CD4-positive, alpha-beta memory T cell (primary cell): ENCODE measurements at regions not wholly inside any gene's neighbourhood (a gene's known extent, or its start where the extent isn't known, plus 50 kb on each side); places are given as distances from the start of the nearest gene placed in this dataset.

Experiments used
- CTCF ChIA-PET: fragments of 350-600 bp; sonication (Branson Sonifier 250); formaldehyde crosslinking; loops from one replicate; lab custom pipeline; 2021; ENCODE audit warnings: inconsistent platforms; ENCODE audit not compliant: partially characterized antibody; lab: Charles Lee
- POLR2A ChIA-PET: fragments of 350-600 bp; sonication (Branson Sonifier 250); formaldehyde crosslinking; loops from one replicate; lab custom pipeline; 2021; ENCODE audit not compliant: partially characterized antibody; lab: Charles Lee
- DNase-seq, 5 donors: peaks; one replicate each; pipeline versions ENCODE4 v3.0.0 to v3.0.0-alpha.2; 2020 to 2022; ENCODE audit warnings: mixed read lengths in 1 of 5
- H3K27ac ChIP-seq: one replicate; pipeline ENCODE4 v1.7.0; 2013; ENCODE audit warnings: low read depth, low read length
- H3K27me3 ChIP-seq: 2 replicates; pipeline ENCODE4 v1.7.0; 2013; ENCODE audit warnings: mild to moderate bottlenecking, low read length, moderate library complexity; ENCODE audit not compliant: insufficient read depth
- H3K36me3 ChIP-seq: 2 replicates; pipeline ENCODE4 v1.7.0; 2013; ENCODE audit warnings: mild to moderate bottlenecking, low read length, moderate library complexity; ENCODE audit not compliant: insufficient read depth
- H3K4me1 ChIP-seq: 2 replicates; pipeline ENCODE4 v1.7.0; 2013; ENCODE audit warnings: mild to moderate bottlenecking, low read length, moderate library complexity; ENCODE audit not compliant: insufficient read depth
- H3K4me3 ChIP-seq, 2 donors: one replicate each; pipeline ENCODE4 v1.7.0; 2013; ENCODE audit warnings: low read length in 2 of 2, mild to moderate bottlenecking in 1 of 2
- H3K9me3 ChIP-seq, 2 donors: one replicate each; pipeline ENCODE4 v1.7.0; 2013; ENCODE audit warnings: low read length in 2 of 2, control low read depth in 1 of 2; ENCODE audit not compliant: control insufficient read depth in 1 of 2
- H3K27ac Mint-ChIP-seq, 7 donors: one replicate each; pipeline ENCODE4 v1.8.0; 2020 to 2021; ENCODE audit warnings: mixed read lengths in 7 of 7, mild to moderate bottlenecking in 6 of 7, inconsistent platforms in 3 of 7, moderate library complexity in 3 of 7
- H3K27me3 Mint-ChIP-seq, 2 donors: one replicate each; pipeline ENCODE4 v1.8.0; 2020 to 2021; ENCODE audit warnings: mixed read lengths in 2 of 2
- H3K36me3 Mint-ChIP-seq, 2 donors: one replicate each; pipeline ENCODE4 v1.8.0; 2020 to 2021; ENCODE audit warnings: mixed read lengths in 2 of 2, inconsistent platforms in 1 of 2, mild to moderate bottlenecking in 1 of 2
- H3K4me1 Mint-ChIP-seq, 4 donors: one replicate each; pipeline ENCODE4 v1.8.0; 2020 to 2021; ENCODE audit warnings: mixed read lengths in 4 of 4, mild to moderate bottlenecking in 1 of 4
- H3K4me3 Mint-ChIP-seq, 8 donors: one replicate each; pipeline ENCODE4 v1.8.0; 2020 to 2021; ENCODE audit warnings: mixed read lengths in 8 of 8, mild to moderate bottlenecking in 7 of 8, moderate library complexity in 6 of 8, inconsistent platforms in 3 of 8
- H3K9me3 Mint-ChIP-seq, 8 donors: one replicate each; pipeline ENCODE4 v1.8.0; 2020 to 2021; ENCODE audit warnings: mixed read lengths in 8 of 8, mild to moderate bottlenecking in 5 of 8, inconsistent platforms in 3 of 8, moderate library complexity in 1 of 8
- intact Hi-C: fragments of 100-400 bp; cut with micrococcal nuclease; formaldehyde crosslinking; loops from one replicate; pipeline ENCODE4 v1.15.1; 2023

DNA sequence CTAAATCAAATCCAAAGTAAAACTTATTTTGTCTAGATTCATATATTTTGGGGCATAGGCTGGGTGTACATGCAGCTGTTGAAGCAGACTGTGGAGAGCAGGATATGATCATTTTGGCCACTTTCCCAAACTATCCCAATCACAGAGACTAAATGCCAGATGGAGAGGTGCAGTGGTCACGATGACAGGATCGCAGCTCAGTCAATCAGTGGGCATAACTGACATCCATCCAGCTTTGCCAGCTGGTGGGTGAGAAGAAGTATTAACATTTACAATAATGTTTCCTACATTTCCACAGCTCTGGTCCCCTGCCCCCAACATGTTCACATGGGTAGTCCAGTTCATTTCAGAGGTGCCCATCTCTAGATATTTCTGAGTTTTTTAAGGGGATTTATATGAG is 255.5 kb upstream of the SESN3 start:
- Histone ChIP-seq H3K9me3 (no peaks in the 10 kb centered on the region), H3K4me3 (no peak overlapping the region), H3K4me1 (no peaks in the 10 kb centered on the region), H3K27me3 (no peaks in the 10 kb centered on the region), H3K36me3 (no peaks in the 10 kb centered on the region), H3K27ac (no peak overlapping the region)
- CTCF ChIA-PET: interaction anchor here (2.7 kb wide), 1 partner anchor 8 kb away, joined by 8 read pairs; no protein-coding TSS in a partner anchor
- Mint-ChIP-seq H3K4me1 (no peaks in the 10 kb centered on the region), H3K36me3 (no peaks in the 10 kb centered on the region), H3K9me3 (peaks cover 0 to 5% (median 3%) of the 10 kb centered on the region in 8 donors), H3K27me3 (no peaks in the 10 kb centered on the region), H3K4me3 (no peak overlapping the region), H3K27ac (no peak overlapping the region)
- POLR2A ChIA-PET: no interaction called here
- no peak for DNase-seq
- intact Hi-C loops: no loop called here

DNA sequence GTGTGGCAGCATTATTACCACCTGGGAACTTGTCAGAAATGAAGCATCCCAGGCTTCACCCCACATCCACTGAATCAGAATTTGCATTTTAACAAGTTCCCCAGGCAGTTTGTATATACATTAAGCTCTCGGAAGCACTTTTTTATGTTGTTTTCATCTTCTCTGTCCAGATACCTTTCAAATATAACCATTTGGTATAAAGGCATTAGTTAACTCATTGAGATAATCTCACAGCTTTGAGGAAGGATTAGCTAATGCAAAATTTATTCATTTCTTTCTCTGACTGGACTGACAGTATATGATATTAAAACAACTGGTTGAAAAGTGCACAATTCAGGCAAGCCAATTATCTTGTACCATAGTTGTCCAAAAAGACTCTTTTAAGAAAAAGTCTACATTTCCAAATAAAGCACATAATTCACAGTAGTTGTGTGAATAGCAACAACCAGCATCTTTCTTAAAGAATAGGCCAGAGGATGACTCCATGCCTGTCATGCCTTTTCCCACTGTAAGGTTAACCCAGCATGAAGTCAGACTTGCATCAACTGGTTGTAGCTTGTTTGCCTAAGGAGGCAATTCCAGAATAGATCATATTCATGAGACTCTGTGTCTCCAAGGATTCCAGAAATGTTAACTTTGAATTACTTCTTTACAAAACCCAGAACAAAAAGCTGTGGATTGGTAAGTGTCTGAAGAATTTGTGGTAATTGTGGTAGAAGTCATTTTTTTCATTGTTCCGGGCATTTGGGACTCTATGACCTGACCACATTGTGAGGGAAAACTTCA is 254.3 kb upstream of the SESN3 start:
- no peaks in the 10 kb centered on the region for H3K9me3 ChIP-seq
- no peak overlapping the region for H3K27ac ChIP-seq
- no peaks in the 10 kb centered on the region for H3K27me3 Mint-ChIP-seq
- H3K27me3 ChIP-seq: no peaks in the 10 kb centered on the region
- intact Hi-C loops: no loop called here
- H3K27ac Mint-ChIP-seq: no peak overlapping the region
- no peak for DNase-seq
- POLR2A ChIA-PET: no interaction called here
- no peaks in the 10 kb centered on the region for H3K4me1 ChIP-seq
- H3K4me3 Mint-ChIP-seq: no peak overlapping the region
- H3K36me3 ChIP-seq: no peaks in the 10 kb centered on the region
- no peak overlapping the region for H3K4me3 ChIP-seq
- CTCF ChIA-PET: no interaction called here
- H3K9me3 Mint-ChIP-seq: peaks cover 0 to 3% (median 0%) of the 10 kb centered on the region in 8 donors
- no peaks in the 10 kb centered on the region for H3K36me3 Mint-ChIP-seq
- H3K4me1 Mint-ChIP-seq: no peaks in the 10 kb centered on the region

DNA sequence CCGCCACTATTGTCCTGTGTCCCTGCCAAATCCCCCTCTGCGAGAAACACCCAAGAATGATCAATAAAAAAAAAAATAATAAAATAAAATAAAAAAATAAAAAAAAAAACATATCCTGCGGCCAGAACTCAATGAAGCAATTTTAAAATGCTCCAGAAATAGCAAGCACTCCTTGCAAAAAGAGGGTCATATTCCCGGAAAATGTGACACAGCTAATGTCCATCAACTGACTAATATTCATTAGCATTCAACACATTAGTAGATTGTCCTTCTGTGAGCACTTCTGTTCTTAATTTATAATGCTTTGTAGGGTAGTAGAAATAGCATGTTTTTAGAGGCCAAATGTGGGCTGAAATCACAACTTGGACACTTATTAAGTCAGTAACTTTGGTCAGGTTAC is 252.3 kb upstream of the SESN3 start:
- no peaks in the 10 kb centered on the region for H3K4me1 Mint-ChIP-seq
- no peaks in the 10 kb centered on the region for H3K36me3 ChIP-seq
- no peaks in the 10 kb centered on the region for H3K4me1 ChIP-seq
- H3K9me3 ChIP-seq: no peaks in the 10 kb centered on the region
- intact Hi-C loops: no loop called here
- ChIA-PET POLR2A (no interaction called here), CTCF (no interaction called here)
- H3K27me3 ChIP-seq: no peaks in the 10 kb centered on the region
- no peak overlapping the region for H3K27ac Mint-ChIP-seq
- no peak for DNase-seq
- no peaks in the 10 kb centered on the region for H3K36me3 Mint-ChIP-seq
- H3K9me3 Mint-ChIP-seq: no peaks in the 10 kb centered on the region
- no peak overlapping the region for H3K4me3 ChIP-seq
- no peak overlapping the region for H3K4me3 Mint-ChIP-seq
- no peaks in the 10 kb centered on the region for H3K27me3 Mint-ChIP-seq
- no peak overlapping the region for H3K27ac ChIP-seq

DNA sequence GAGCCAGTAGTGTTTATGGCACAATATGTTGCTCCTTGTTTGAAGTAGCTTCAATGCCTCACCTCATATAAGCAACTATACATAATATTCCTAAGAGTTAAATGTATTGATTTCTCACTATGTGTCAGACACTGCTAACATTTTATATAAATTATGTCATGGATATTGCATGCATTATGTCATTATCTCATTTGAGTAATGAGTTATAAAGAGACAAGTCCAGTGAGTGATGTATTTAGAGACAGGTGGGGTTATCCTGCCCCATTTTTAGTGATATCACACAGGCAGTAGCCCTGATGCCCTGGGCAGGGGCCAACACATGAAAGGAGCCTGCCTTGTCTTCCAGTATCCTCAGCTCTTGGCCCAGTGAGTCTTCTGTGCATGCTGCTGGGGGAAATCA is 247.0 kb upstream of the SESN3 start:
- Histone ChIP-seq H3K4me1 (no peaks in the 10 kb centered on the region), H3K9me3 (no peaks in the 10 kb centered on the region), H3K27ac (no peak overlapping the region), H3K4me3 (no peak overlapping the region), H3K27me3 (no peaks in the 10 kb centered on the region), H3K36me3 (no peaks in the 10 kb centered on the region)
- H3K4me3 Mint-ChIP-seq: no peak overlapping the region
- DNase-seq: no peak
- no peak overlapping the region for H3K27ac Mint-ChIP-seq
- peaks cover 0 to 6% of the 10 kb centered on the region in 2 donors for H3K36me3 Mint-ChIP-seq
- intact Hi-C loops: no loop called here
- ChIA-PET CTCF (interaction anchor here (1.7 to 2.2 kb wide), 2 partner anchors 10 to 227 kb away, joined by 4 to 8 read pairs; no protein-coding TSS in a partner anchor), POLR2A (interaction anchor here (1.0 to 1.4 kb wide), 2 partner anchors 27 to 227 kb away, joined by 3 read pairs; no protein-coding TSS in a partner anchor)
- no peaks in the 10 kb centered on the region for H3K4me1 Mint-ChIP-seq
- H3K9me3 Mint-ChIP-seq: peaks cover 0 to 4% (median 0%) of the 10 kb centered on the region in 8 donors
- peaks cover 0 to 3% of the 10 kb centered on the region in 2 donors for H3K27me3 Mint-ChIP-seq

DNA sequence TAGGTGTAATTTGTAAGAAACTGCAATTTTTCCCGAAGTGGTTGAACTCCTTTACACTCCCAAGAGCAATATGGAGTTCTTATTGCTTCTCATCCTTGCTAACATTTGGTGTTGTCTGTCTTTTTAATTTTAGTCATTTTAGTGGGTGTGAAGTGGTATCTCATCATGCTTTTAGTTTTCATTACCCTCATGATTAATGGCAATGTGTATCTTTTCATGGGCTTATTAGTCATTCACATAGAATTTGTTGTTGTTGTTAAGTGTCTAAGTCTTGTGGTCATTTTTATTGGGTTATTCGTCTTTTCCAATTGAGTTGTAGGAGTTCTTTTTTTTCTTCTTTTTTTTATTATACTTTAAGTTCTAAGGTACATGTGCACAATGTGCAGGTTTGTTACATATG is 238.3 kb upstream of the SESN3 start:
- Histone ChIP-seq H3K4me3 (no peak overlapping the region), H3K27ac (no peak overlapping the region), H3K36me3 (no peaks in the 10 kb centered on the region), H3K27me3 (no peaks in the 10 kb centered on the region), H3K9me3 (no peaks in the 10 kb centered on the region), H3K4me1 (no peaks in the 10 kb centered on the region)
- Mint-ChIP-seq H3K4me1 (no peaks in the 10 kb centered on the region), H3K9me3 (no peaks in the 10 kb centered on the region), H3K36me3 (no peaks in the 10 kb centered on the region), H3K27ac (no peak overlapping the region), H3K27me3 (peaks cover 0 to 1% of the 10 kb centered on the region in 2 donors), H3K4me3 (no peak overlapping the region)
- DNase-seq: no peak
- intact Hi-C loops: no loop called here
- ChIA-PET CTCF (no interaction called here), POLR2A (no interaction called here)

DNA sequence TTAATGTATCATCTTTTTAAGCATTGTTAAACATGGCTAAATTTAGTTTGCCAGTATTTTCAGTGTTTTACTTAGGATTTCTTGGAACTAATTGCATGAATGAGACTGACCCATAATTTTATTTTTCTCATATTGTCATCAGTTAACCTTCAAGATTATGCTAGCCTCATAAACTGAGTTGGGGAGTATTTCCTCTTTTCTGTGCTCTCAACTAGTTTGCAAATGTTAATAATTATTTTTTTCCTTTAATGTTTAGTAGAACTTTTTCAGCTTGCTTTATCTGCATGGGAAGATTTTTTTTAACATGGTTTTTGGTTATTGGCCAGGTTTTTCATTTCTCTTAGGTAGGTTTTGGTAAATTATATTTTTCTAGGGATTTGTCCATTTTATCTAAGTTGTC is 235.4 kb upstream of the SESN3 start:
- POLR2A ChIA-PET: no interaction called here
- Histone ChIP-seq H3K27me3 (no peaks in the 10 kb centered on the region), H3K36me3 (no peaks in the 10 kb centered on the region), H3K9me3 (no peaks in the 10 kb centered on the region), H3K4me1 (no peaks in the 10 kb centered on the region), H3K27ac (no peak overlapping the region), H3K4me3 (no peak overlapping the region)
- Mint-ChIP-seq H3K4me3 (no peak overlapping the region), H3K9me3 (peaks cover 0 to 2% (median 0%) of the 10 kb centered on the region in 8 donors), H3K4me1 (peaks cover 0 to 4% (median 0%) of the 10 kb centered on the region in 4 donors), H3K27ac (no peak overlapping the region), H3K27me3 (no peaks in the 10 kb centered on the region), H3K36me3 (no peaks in the 10 kb centered on the region)
- CTCF ChIA-PET: no interaction called here
- no peak for DNase-seq
- intact Hi-C loops: no loop called here

DNA sequence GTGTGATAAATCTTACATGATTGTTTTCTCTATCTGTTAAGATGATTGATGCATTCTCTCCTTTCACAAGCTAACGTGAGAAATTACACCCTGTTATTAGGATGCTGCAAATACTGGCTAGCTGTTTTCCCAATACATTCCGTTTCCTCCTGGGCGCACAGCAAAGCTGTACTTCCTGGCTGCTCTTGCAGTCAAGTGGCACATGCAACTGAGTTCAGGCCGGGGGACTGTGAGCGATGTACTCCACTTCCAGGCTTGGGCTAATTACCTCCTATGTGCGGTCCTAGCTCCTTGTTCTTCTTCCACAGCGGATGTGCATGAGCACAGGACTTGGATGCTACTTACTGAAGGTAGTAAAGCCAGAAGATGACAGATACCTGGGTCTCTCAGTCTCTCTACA is 234.9 kb upstream of the SESN3 start:
- POLR2A ChIA-PET: no interaction called here
- no peak overlapping the region for H3K4me3 Mint-ChIP-seq
- Histone ChIP-seq H3K9me3 (no peaks in the 10 kb centered on the region), H3K4me3 (no peak overlapping the region), H3K27me3 (no peaks in the 10 kb centered on the region), H3K27ac (no peak overlapping the region), H3K36me3 (no peaks in the 10 kb centered on the region), H3K4me1 (no peaks in the 10 kb centered on the region)
- H3K36me3 Mint-ChIP-seq: no peaks in the 10 kb centered on the region
- CTCF ChIA-PET: no interaction called here
- DNase-seq: no peak
- H3K27me3 Mint-ChIP-seq: peaks cover 0 to 2% of the 10 kb centered on the region in 2 donors
- H3K4me1 Mint-ChIP-seq: peaks cover 0 to 4% (median 0%) of the 10 kb centered on the region in 4 donors
- H3K27ac Mint-ChIP-seq: no peak overlapping the region
- peaks cover 0 to 3% (median 0%) of the 10 kb centered on the region in 8 donors for H3K9me3 Mint-ChIP-seq
- intact Hi-C loops: no loop called here
